Activated T-helper 1 cell treated with anti-CD3 and anti-CD28 coated beads, Interleukin-12 subunit alpha, Interleukin-12 subunit beta, Interleukin-2, Interleukin-4 antibody, amounts not matched to agents 30 ng/mL and 10 ng/mL and 1 ng/mL, durations not matched to agents 14 hours and 24 hours and 36 hours (primary cell): ENCODE measurements at regions not wholly inside any gene's neighbourhood (a gene's known extent, or its start where the extent isn't known, plus 50 kb on each side); places are given as distances from the start of the nearest gene placed in this dataset.
"Not testable (repeated sequence)": the region's sequence is repeated elsewhere in the genome, so short reads cannot be mapped to it uniquely, and the experiment has no call there.

Experiments used
- DNase-seq: peaks from one replicate; pipeline ENCODE4 v3.0.0; 2021; ENCODE audit warnings: low spot score
- H3K27ac Mint-ChIP-seq: one replicate; pipeline ENCODE4 v1.8.0; 2021; ENCODE audit warnings: mild to moderate bottlenecking, mixed read lengths
- H3K27me3 Mint-ChIP-seq: one replicate; pipeline ENCODE4 v1.8.0; 2022; ENCODE audit warnings: mild to moderate bottlenecking, moderate library complexity, mixed read lengths; ENCODE audit not compliant: insufficient read depth
- H3K36me3 Mint-ChIP-seq: one replicate; pipeline ENCODE4 v1.8.0; 2021; ENCODE audit warnings: low read depth, mixed read lengths
- H3K4me1 Mint-ChIP-seq: one replicate; pipeline ENCODE4 v1.8.0; 2021; ENCODE audit warnings: low read depth, mixed read lengths
- H3K4me3 Mint-ChIP-seq: one replicate; pipeline ENCODE4 v1.8.0; 2021; ENCODE audit warnings: mild to moderate bottlenecking, moderate library complexity, mixed read lengths
- H3K9me3 Mint-ChIP-seq: one replicate; pipeline ENCODE4 v1.8.0; 2021; ENCODE audit warnings: mixed read lengths
- intact Hi-C: fragments of 100-400 bp; cut with micrococcal nuclease; formaldehyde crosslinking; loops from one replicate; pipeline ENCODE4 v1.15.1; 2024

DNA sequence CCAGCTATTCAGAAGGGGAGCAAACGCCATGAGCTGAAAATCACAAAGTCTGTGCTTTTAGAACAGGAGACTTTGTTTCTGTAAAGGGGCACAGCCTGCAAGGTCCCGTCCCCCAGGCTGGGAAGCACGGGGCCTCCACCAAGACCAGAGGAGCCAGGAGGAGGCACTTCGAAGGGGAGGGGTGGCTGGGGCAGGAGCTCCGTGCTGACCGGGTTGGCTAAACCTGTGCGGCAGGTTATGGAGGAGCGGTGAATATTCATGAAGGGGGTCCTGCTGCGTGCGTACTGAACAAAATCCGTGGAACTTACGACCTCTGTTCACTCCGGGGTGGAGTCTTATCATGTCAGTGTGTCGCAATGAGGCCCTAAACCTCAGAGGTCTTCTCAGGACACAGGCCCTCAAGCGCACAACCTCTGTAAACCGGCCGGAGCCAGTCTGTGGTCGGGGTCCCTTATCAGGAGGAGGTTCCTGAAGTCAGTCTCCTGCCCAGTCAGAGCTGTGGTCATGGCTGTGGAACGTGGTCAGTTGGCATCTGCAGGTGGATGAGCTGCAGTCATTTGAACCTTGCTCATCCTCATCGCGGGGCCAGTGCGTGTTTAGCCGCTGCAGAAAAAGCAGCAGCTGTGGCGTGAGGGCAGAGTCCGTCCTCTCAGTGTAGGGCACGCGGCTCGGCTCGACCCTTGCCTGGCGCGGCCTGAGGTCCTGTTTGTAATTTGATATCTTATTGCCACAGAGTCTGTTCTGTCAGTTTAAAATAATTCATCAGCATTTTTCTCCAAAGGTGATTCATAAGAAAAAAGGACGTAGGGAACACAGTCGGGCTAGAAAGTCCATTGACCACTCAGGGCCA is 5507.7 kb upstream of the TPTE start:
- H3K9me3 Mint-ChIP-seq, H3K36me3 Mint-ChIP-seq, H3K27me3 Mint-ChIP-seq, intact Hi-C loops, H3K27ac Mint-ChIP-seq, H3K4me3 Mint-ChIP-seq, H3K4me1 Mint-ChIP-seq, DNase-seq: not testable (repeated sequence)

DNA sequence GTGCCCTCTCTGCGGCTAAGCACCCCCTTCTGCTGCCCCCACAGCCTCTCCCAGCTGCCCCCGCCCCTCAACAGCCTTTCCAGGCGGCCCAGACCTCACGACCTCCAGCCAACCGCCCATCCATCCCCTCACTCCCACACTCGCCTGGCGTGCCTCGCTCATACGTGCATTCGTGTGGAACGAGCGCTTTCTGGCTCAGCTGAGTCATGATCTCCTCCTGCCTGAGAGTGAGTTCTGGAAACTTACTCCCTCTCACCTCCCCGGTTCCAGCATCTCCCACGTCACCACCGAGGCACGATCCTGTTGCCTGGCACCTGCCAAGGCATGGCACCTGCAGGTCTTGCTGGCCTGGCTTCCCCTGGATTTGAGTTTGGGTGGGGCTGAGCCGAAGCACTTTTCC is 5506.2 kb upstream of the TPTE start:
- intact Hi-C loops, H3K27me3 Mint-ChIP-seq, DNase-seq, H3K4me3 Mint-ChIP-seq, H3K4me1 Mint-ChIP-seq, H3K27ac Mint-ChIP-seq, H3K9me3 Mint-ChIP-seq, H3K36me3 Mint-ChIP-seq: not testable (repeated sequence)

DNA sequence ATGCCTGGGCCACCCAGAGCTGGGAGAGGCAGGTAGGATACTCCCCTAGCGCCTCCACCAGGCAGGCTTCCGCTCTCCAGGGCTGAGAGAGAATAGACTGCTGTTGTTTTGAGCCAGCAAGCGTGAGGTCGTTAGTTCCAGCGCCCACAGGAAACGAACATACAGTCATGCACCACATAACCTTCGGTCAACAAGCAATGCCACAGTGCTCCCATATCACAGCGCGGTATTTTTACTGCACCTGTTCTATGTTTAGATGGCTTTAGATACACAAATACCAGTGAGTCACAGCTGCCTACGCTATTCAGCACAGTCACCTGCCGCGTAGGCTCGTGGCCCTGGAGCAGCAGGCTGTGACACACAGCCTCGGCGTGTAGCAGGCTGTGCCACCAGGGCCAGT is 5502.3 kb upstream of the TPTE start:
- H3K27me3 Mint-ChIP-seq, H3K4me1 Mint-ChIP-seq, H3K4me3 Mint-ChIP-seq, DNase-seq, H3K9me3 Mint-ChIP-seq, intact Hi-C loops, H3K36me3 Mint-ChIP-seq, H3K27ac Mint-ChIP-seq: not testable (repeated sequence)

DNA sequence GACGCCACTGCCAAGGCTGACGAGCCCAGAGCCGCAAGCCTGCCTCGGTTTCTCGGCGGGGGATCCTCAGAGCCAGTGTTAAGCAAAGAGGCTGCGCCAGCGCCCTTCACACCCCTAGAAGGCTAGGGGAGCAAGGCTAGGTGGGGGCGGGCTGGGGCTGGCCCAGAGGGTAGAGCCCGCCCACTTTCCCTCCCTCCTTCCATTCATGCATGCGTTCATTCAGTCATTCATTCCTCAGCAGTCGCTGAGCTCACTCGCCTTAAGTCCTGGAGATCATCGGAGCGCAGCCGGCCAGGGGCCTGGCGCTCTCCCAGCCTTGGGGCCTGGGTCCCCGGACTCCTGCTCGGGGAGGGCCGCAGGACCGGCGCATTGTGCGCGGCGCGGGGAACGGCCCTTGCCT is 5499.6 kb upstream of the TPTE start:
- H3K27ac Mint-ChIP-seq, intact Hi-C loops, H3K4me1 Mint-ChIP-seq, H3K27me3 Mint-ChIP-seq, DNase-seq, H3K36me3 Mint-ChIP-seq, H3K9me3 Mint-ChIP-seq, H3K4me3 Mint-ChIP-seq: not testable (repeated sequence)

GRCh38 chr21:5022254-5022653 is 5499.1 kb upstream of the TPTE start:
- H3K4me3 Mint-ChIP-seq, H3K4me1 Mint-ChIP-seq, H3K27ac Mint-ChIP-seq, H3K9me3 Mint-ChIP-seq, DNase-seq, H3K27me3 Mint-ChIP-seq, H3K36me3 Mint-ChIP-seq, intact Hi-C loops: not testable (repeated sequence)

DNA sequence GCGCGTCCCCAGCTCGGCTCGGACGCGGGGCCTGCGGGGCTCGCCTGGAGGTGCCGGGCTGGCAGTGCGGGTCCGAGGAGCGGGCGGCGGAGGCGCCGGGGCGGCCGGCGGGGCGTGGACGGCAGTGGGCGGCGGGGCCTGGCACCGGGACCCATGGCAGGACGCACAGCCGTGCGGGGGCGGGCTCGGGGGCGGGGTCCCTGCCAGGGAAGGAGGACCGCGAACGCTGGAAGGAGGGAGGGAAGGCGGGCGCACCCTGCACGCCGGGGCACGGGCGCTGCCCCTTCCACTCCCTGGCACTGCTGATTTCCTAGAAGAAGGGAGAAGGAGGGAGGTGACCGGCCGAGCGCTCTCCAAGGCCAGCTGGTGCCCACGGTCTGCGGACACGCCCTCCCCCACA is 5498.6 kb upstream of the TPTE start:
- DNase-seq, H3K4me3 Mint-ChIP-seq, intact Hi-C loops, H3K4me1 Mint-ChIP-seq, H3K27ac Mint-ChIP-seq, H3K27me3 Mint-ChIP-seq, H3K9me3 Mint-ChIP-seq, H3K36me3 Mint-ChIP-seq: not testable (repeated sequence)

- H3K4me1 Mint-ChIP-seq, DNase-seq, H3K27me3 Mint-ChIP-seq, H3K27ac Mint-ChIP-seq, intact Hi-C loops, H3K4me3 Mint-ChIP-seq, H3K36me3 Mint-ChIP-seq, H3K9me3 Mint-ChIP-seq: not testable (repeated sequence)
These were observed 5486.2 kb upstream of the TPTE start for GRCh38 chr21:5035147-5035546.

- H3K27ac Mint-ChIP-seq, H3K4me1 Mint-ChIP-seq, H3K9me3 Mint-ChIP-seq, DNase-seq, H3K36me3 Mint-ChIP-seq, intact Hi-C loops, H3K27me3 Mint-ChIP-seq, H3K4me3 Mint-ChIP-seq: not testable (repeated sequence)
These were observed 5485.8 kb upstream of the TPTE start for GRCh38 chr21:5035587-5035986.

DNA sequence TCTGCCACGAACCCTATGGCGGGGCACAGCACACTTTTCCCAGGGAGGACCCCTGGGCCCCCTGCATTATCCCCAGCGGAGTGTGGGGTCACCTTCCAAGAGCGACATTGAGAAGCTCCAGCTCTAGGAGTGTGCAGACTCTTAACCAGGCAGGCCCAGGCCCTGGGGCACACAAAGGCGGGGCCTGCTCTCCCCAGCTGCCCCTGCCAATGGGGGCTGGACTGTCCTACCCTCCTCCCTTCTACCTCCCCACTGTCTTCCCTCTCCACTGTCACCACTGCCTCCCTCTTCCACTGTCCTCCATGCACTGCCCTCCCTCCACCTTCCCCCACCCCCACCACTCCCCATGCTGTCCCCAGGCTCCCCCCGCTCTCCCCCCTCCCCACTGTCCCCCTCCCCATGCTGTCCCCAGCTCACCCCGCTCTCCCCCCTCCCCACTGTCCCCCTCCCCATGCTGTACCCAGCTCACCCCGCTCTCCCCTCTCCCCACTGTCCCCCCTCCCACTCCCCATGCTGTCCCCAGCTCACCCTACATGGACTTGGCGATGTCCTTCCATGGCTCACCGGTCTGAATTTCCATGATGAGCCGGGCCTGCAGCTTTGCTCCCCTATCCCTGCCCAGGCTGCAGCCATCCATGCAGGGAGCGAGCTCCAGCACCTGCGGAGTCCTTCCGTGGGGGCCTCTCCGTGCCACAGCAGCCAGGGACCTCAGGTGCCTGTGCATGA is 5483.6 kb upstream of the TPTE start:
- H3K4me3 Mint-ChIP-seq, H3K27me3 Mint-ChIP-seq, H3K4me1 Mint-ChIP-seq, intact Hi-C loops, H3K27ac Mint-ChIP-seq, H3K36me3 Mint-ChIP-seq, DNase-seq, H3K9me3 Mint-ChIP-seq: not testable (repeated sequence)

GRCh38 chr21:5039926-5040325 is 5481.5 kb upstream of the TPTE start:
- H3K36me3 Mint-ChIP-seq, H3K27me3 Mint-ChIP-seq, H3K27ac Mint-ChIP-seq, H3K4me1 Mint-ChIP-seq, DNase-seq, intact Hi-C loops, H3K9me3 Mint-ChIP-seq, H3K4me3 Mint-ChIP-seq: not testable (repeated sequence)

GRCh38 chr21:5042583-5042982 is 5478.8 kb upstream of the TPTE start:
- H3K27me3 Mint-ChIP-seq, H3K27ac Mint-ChIP-seq, H3K9me3 Mint-ChIP-seq, DNase-seq, H3K4me1 Mint-ChIP-seq, intact Hi-C loops, H3K36me3 Mint-ChIP-seq, H3K4me3 Mint-ChIP-seq: not testable (repeated sequence)

GRCh38 chr21:5044812-5045211 is 5476.6 kb upstream of the TPTE start:
- H3K27me3 Mint-ChIP-seq, intact Hi-C loops, H3K36me3 Mint-ChIP-seq, H3K27ac Mint-ChIP-seq, H3K4me3 Mint-ChIP-seq, DNase-seq, H3K9me3 Mint-ChIP-seq, H3K4me1 Mint-ChIP-seq: not testable (repeated sequence)

- H3K36me3 Mint-ChIP-seq, H3K9me3 Mint-ChIP-seq, intact Hi-C loops, H3K4me1 Mint-ChIP-seq, DNase-seq, H3K27me3 Mint-ChIP-seq: not testable (repeated sequence)
- H3K4me3 Mint-ChIP-seq = peak overlapping the region; percentile 2
- peak overlapping the region; percentile 51 for H3K27ac Mint-ChIP-seq
These were observed 5469.9 kb upstream of the TPTE start for GRCh38 chr21:5051303-5052018.
